HG03025 (cell line): ENCODE measurements at regions not wholly inside any gene's neighbourhood (a gene's known extent, or its start where the extent isn't known, plus 50 kb on each side); places are given as distances from the start of the nearest gene placed in this dataset.
"Not testable (repeated sequence)": the region's sequence is repeated elsewhere in the genome, so short reads cannot be mapped to it uniquely, and the experiment has no call there.

Experiments used
- ATAC-seq: cut with Tn5 transposase; IDR thresholded peaks from one replicate; pipeline ENCODE4 v1.9.1; 2021; ENCODE audit warnings: mild to moderate bottlenecking, moderate library complexity; ENCODE audit not compliant: unreplicated experiment, low FRiP score

GRCh38 chr10:56593120-56593519 is 232.1 kb upstream of the ZWINT start:
- ATAC-seq: no peak

- ATAC-seq: no peak
Measured at GRCh38 chr10:56586461-56586891, 225.4 kb upstream of the ZWINT start.

- no peak for ATAC-seq
Measured at GRCh38 chr10:56585447-56586171, 224.6 kb upstream of the ZWINT start.

GRCh38 chr10:56583316-56583715 is 222.3 kb upstream of the ZWINT start:
- ATAC-seq: no peak

- ATAC-seq: no peak
Measured at GRCh38 chr10:56567580-56567979, 206.5 kb upstream of the ZWINT start.

GRCh38 chr10:56561336-56561735 is 200.3 kb upstream of the ZWINT start:
- no peak for ATAC-seq

GRCh38 chr10:56551037-56551436 is 190.0 kb upstream of the ZWINT start:
- no peak for ATAC-seq

GRCh38 chr10:56547163-56547562 is 186.1 kb upstream of the ZWINT start:
- no peak for ATAC-seq

GRCh38 chr10:56537984-56538383 is 176.9 kb upstream of the ZWINT start:
- ATAC-seq: no peak

- ATAC-seq: no peak
Measured at GRCh38 chr10:56522166-56522565, 161.1 kb upstream of the ZWINT start.

- ATAC-seq: no peak
Measured at GRCh38 chr10:56508562-56508961, 147.5 kb upstream of the ZWINT start.

GRCh38 chr10:56507033-56507432 is 146.0 kb upstream of the ZWINT start:
- ATAC-seq: no peak

GRCh38 chr10:56505555-56505954 is 144.5 kb upstream of the ZWINT start:
- ATAC-seq: no peak

- no peak for ATAC-seq
Measured at GRCh38 chr10:56496186-56496486, 135.1 kb upstream of the ZWINT start.

GRCh38 chr10:56487746-56488145 is 126.7 kb upstream of the ZWINT start:
- ATAC-seq: no peak

- no peak for ATAC-seq
Measured at GRCh38 chr10:56481521-56482091, 120.5 kb upstream of the ZWINT start.

- ATAC-seq: no peak
Measured at GRCh38 chr10:56472978-56473377, 111.9 kb upstream of the ZWINT start.

GRCh38 chr10:56470701-56471100 is 109.6 kb upstream of the ZWINT start:
- ATAC-seq: no peak

- ATAC-seq: no peak
Measured at GRCh38 chr10:56469482-56469881, 108.4 kb upstream of the ZWINT start.

GRCh38 chr10:56466005-56466404 is 104.9 kb upstream of the ZWINT start:
- ATAC-seq: no peak

GRCh38 chr10:56449770-56450169 is 88.7 kb upstream of the ZWINT start:
- ATAC-seq: no peak

- not testable (repeated sequence) for ATAC-seq
Measured at GRCh38 chr10:56447613-56448012, 86.6 kb upstream of the ZWINT start.

GRCh38 chr10:56441337-56441736 is 80.3 kb upstream of the ZWINT start:
- not testable (repeated sequence) for ATAC-seq
